ENCODE measurements at regions not wholly inside any gene's neighbourhood (a gene's known extent, or its start where the extent isn't known, plus 50 kb on each side); places are given as distances from the start of the nearest gene placed in this dataset.
"Not testable (repeated sequence)": the region's sequence is repeated elsewhere in the genome, so short reads cannot be mapped to it uniquely, and the experiment has no call there.

DNA sequence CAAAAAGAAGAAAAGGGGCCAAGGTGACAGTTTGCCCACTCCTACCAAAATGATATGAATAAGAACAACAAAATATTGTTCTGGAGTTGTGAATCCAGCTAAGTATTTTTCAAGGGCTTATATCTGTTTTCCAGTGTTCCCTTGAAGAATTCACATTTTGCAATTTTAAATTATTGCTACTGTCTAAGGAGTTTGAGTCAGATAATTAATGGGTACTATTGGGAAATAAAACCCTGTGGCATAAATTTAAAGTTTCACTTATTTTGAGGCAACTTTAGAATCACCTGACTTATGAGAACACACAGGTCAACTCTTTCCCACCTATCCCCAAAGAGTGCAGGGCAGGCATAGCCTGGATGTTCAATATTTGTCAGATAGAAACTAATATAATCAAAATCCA lies 188.0 kb upstream of the GHR start:
- in situ Hi-C loops (cut with HindIII; ENCODE audit: low sequenced_read_pairs): no loop called here

DNA sequence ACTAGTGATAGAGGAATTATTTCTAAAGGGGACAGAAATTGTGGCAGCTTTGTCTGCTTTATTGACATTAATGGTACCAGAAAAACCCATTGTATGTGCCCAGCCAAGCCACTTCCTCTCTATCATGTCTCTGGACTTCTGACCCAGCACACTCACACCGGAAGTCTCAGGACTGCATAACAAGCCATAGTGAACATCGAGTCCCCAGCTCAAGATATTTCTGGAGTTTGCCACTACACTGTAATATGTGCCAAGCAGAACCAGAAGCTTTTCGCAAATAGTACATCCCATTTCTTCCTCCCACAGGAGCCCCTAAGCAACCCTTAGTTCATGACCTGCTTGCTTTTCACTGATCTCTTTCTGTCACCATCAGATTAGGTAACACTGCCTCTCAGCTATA lies 187.4 kb upstream of the GHR start:
- in situ Hi-C loops (cut with HindIII; ENCODE audit: low sequenced_read_pairs): no loop called here

DNA sequence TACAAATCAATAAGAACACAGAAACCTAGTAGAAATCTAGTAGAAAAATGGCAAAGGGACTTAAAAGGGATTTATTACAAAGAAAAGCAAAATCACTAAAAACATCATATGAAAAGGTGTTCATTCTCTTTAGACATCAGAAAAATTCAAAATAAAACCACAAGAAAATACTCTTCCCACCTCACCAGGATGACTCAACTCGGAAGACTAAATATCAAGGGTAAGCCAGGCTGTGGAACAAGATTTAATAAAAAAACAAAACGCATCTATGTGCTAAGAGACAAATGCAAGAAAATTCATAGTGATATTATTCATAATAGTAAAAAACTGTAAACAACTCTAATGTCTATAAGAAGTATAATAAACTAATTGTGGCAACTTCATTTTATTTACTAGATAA lies 181.6 kb upstream of the GHR start:
- in situ Hi-C loops (cut with HindIII; ENCODE audit: low sequenced_read_pairs): no loop called here

DNA sequence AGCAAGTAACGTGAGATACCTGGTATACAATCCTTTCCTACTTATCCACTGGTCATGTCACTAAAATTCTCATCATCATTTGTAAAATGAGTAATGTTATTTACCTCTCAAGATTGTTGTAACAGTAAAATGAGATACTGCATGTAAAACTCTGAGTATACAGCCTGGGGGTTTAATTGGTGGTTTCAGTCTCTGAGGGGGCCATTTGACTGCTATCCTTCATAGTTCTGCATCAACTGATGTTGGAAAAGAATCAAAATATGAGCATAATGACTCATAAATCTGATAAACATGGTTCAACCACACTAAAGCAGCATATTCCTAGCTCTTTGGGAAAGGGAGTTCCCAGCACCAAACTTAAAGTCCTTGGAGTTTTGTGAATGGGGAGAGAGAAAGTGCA lies 181.0 kb upstream of the GHR start:
- in situ Hi-C loops (cut with HindIII; ENCODE audit: low sequenced_read_pairs): no loop called here

DNA sequence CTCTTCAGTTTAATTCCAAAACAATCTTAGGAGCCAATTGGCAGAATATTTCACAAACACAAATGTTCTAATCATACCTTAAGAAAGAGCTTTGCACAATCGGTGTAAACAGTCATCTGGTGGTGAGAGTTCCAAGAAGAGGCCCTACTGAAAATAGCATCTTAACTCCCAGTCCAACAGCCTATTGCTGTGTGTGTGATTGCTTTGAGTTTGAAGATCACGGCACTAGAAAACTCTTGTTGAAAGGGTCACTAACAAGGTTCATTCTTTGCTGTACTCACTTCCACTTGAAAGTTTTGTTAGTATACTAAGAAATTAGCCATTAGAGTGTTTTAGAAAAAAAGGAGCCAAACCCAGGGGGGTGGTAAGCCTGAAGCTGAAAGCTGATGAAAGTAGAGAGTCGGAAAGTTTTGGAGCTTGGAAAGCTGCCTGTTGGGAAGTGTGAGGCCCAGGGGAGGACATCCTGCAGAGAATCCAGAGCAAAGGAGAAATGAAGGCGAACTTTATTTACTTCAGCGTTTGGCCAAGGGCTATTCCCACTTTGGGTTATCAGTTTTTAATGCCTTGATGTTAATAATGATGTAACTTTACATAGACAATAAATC lies 180.3 kb upstream of the GHR start:
- in situ Hi-C loops (cut with HindIII; ENCODE audit: low sequenced_read_pairs): no loop called here

DNA sequence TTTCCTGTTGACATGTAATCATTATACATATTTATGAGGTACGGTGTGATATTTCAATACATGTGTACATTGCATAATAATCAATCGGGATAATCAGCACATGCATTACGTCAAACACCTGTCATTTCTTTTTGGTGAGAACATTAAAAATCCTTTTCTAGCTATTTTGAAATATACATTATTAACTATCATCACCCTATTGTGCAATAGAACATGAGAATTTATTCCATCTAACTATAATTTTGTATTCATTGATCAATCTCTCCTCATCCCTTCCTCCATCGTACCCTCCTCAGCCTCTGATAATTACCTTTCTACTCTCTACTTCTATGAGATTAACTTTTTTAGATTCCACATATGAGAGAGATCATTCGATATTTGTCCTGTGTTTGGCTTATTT lies 170.9 kb upstream of the GHR start:
- in situ Hi-C loops (cut with HindIII; ENCODE audit: low sequenced_read_pairs): no loop called here

DNA sequence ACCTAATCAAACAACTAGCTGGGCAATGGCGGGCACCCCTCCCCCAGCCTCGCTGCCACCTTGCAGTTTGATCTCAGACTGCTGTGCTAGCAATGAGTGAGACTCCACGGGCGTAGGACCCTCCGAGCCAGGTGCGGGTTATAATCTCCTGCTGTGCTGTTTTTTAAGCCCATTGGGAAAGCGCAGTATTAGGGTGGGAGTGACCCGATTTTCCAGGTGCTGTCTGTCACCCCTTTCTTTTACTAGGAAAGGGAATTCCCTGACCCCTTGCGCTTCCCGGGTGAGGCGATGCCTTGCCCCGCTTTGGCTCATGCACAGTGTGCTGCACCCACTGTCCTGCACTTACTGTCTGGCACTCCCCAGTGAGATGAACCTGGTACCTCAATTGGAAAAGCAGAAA lies 163.3 kb upstream of the GHR start:
- in situ Hi-C loops (cut with HindIII; ENCODE audit: low sequenced_read_pairs): not testable (repeated sequence)

DNA sequence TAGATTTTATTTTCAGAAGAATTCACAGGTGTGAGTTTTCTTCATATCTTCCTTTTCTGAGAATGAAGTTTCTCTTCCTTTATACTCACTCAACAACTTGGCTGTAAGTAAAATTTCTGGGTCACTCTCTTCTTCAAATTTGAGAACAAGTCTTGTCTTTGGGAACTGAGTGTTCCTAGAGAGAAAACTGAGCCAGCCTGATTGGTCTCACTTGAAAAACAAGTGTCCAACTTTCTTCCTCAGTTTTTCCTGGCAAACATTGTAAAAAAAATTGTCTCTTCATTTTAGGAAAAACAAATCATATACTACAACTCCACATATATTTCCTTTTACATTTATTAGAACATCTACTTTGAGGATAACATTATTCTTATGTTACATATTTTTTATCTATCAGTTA lies 156.1 kb upstream of the GHR start:
- in situ Hi-C loops (cut with HindIII; ENCODE audit: low sequenced_read_pairs): no loop called here

DNA sequence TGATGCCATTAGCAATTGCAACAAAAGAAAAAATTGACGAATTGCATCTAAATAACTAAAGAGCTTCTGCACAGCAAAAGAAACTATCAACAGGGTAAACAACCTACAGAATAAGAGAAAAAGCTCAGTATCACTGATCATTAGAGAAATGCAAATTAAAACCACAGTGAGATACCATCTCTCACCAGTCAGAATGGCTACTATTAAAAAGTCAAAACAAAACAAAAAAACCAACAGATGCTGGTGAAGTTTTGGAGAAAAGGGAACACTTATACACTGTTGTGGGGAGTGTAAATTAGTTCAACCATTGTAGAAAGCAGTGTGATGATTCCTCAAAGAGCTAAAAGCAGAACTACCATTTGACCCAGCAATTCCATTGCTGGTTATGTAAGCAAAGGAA lies 155.1 kb upstream of the GHR start:
- in situ Hi-C loops (cut with HindIII; ENCODE audit: low sequenced_read_pairs): not testable (repeated sequence)

DNA sequence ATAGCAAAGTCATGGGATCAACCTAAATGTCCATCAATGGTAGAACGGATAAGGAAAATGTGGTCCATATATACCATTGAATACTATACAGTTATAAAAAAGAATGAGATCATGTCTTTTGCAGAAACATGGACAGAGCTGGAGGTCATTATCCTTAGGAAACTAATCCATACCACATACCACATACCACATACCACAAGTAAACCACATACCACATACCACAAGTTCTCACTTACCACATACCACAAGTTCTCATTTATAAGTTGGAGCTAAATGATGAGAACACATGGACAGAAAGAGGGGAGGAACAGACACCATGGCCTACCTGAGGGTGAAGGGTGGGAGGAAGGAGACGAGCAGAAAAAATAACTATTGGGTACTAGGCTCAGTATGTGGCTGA lies 154.6 kb upstream of the GHR start:
- in situ Hi-C loops (cut with HindIII; ENCODE audit: low sequenced_read_pairs): no loop called here

DNA sequence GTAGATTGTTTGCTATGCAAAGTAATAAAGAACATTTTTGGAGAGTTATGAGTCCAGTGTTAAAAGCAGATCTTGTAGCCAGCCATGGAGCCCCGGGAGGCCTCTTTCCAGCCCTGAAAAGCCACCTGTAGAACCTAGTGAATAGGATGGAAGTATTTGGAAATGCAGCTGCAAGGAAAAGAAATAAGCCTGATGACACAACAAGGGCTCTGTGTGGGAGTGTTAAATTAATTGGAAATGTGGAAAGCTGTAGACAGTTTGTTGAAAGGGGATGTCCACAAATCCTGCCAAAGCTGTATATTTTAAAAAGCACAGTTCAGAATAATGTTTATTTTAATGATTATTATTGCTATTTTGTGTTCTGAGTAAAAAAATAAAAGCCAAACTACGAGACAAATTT lies 152.5 kb upstream of the GHR start:
- in situ Hi-C loops (cut with HindIII; ENCODE audit: low sequenced_read_pairs): no loop called here

DNA sequence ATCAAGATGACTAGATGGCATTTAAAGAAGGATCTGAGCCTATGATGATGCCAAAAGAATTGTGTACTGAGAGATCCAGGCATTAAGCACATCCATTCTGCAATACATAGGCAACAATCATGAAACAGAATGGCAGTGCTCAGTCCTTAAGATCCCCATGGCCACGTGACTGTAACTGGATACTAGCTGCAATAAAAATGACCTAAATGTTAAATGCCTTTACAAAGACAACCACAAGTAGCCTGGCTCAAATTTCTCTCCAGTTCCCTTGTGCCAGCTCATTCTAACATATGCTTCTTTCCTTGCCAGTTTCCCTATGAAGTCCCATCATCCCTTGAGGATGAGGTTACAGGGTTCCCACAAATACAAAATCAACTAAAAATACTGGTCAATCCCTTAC lies 148.3 kb upstream of the GHR start:
- in situ Hi-C loops (cut with HindIII; ENCODE audit: low sequenced_read_pairs): no loop called here

DNA sequence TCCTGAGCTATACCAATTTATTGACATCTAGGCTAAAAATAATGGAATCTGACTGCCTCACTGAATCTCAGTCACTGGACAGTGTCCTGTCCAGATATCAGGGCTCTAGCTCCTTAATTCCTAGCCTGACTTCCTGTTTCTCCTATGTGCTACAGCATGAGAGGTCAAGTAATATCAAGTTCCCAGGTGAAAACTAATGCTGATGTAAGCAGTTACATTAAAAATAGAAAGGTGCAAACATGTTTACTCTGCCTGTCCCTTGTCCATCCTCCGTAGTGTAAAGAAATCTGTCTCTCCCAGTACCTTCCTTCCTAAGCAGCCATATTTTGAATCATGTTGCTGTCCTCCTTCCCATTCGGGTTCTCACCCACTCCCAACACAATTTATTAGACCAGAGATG lies 145.9 kb upstream of the GHR start:
- in situ Hi-C loops (cut with HindIII; ENCODE audit: low sequenced_read_pairs): no loop called here

DNA sequence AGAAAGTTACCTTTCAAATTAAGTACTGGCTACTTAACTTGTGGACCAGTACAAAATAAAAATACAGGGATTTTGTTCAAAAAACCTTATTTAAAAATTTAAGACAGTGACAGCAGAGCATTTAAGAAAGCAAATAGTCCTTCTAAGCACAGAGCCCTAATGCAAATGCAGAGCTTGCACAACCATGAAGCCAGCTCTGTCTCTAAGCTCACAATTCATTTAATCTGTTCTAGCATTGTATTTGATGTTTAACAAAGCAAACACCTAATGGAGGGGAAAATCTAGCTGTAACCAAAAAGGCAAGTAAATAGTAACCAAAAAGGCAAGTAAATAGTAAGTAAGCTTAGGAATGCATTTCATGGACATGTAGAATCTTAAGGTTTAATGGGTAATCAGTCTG lies 138.7 kb upstream of the GHR start:
- in situ Hi-C loops (cut with HindIII; ENCODE audit: low sequenced_read_pairs): no loop called here

DNA sequence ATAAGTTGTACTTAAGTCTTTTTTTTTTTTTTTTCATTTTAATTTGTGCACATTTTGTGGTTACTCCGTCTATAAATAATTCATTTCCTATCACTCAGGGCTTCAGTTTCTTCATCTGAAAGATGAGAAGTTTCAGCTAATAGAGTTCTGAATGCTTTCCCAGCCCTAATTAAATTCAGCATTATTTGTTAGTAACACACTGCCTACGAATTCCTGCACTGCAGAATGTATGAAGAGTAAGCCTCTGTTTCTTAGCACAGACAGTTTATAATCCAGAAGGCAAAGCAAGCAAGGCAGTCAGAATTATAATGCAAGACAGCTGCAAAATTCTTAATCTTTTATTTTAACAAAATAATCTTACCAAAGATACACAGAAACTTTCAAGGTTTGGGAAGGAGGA lies 138.0 kb upstream of the GHR start:
- in situ Hi-C loops (cut with HindIII; ENCODE audit: low sequenced_read_pairs): no loop called here

DNA sequence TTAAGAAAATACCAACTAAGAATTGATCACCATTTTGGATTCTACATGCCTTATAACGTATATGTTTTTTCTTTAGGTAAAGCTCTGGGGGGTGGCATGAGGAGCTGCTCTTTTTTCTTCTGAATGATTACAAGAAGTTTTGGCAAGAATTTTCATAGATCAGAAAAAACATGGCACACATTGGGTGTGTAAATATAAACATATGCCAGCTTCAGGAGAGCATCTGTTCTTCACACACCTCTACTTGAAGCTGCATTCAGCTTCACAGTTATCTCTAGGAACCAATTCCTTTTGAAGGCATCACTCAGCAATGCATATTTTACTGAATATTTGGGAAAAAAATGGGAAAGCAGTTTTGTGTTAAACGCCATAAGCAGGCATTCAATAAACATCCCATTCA lies 122.7 kb upstream of the GHR start:
- in situ Hi-C loops (cut with HindIII; ENCODE audit: low sequenced_read_pairs): no loop called here

DNA sequence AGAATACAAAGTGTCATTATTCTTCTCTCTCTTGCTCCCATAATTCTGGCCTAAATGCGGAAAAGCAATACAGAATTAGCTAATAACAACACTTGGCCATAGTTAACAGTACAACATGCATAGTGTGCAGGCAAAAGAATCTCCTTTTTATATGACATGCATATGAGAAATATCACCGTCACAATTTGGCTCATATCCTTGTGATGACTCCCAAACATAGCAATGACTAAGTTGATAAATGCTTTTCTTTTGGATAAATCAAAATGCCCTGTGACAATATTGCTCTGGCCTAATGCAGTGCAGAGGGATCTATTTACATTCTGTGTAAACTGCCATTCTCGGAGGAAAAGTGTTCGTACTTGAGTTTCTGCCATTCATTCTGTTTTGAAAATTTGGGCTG lies 121.9 kb upstream of the GHR start:
- in situ Hi-C loops (cut with HindIII; ENCODE audit: low sequenced_read_pairs): no loop called here

DNA sequence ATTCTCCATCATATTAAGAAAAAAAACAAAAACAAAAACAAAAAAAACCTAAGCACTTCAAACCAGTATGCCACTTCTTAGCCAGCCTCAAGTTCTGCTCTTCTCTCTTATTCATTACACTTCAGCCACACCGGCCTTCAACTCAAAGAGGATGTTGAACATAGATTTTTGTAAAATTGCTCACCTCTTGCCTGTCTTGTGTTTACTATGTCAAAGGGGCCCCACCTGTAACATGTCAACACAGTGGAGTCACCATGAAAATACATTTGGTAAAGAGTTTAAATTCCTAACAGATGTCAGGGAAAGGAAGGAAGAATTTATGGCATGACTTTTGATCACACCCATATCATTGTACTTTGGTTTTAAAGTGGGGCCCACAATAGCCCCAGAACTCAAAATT lies 121.1 kb upstream of the GHR start:
- in situ Hi-C loops (cut with HindIII; ENCODE audit: low sequenced_read_pairs): no loop called here

DNA sequence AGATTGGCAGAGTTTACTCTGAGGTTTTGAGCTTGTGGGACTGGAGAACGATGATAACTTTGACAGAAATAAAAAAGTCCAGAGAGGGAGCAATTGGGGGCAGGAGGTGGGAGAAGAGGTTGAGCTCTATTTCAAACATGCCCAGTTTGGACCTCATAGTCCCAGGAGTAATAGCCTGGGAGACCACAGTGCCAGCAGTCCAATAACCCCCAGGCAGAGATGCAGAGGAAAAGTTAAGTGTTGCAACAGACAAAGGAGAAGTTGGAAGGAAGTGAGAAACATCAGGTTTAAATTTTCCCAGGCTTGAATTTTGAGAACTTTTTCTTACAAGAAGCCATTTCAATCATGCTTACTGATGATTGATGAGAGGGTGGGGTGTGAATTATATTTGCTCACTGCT lies 117.0 kb upstream of the GHR start:
- in situ Hi-C loops (cut with HindIII; ENCODE audit: low sequenced_read_pairs): no loop called here

DNA sequence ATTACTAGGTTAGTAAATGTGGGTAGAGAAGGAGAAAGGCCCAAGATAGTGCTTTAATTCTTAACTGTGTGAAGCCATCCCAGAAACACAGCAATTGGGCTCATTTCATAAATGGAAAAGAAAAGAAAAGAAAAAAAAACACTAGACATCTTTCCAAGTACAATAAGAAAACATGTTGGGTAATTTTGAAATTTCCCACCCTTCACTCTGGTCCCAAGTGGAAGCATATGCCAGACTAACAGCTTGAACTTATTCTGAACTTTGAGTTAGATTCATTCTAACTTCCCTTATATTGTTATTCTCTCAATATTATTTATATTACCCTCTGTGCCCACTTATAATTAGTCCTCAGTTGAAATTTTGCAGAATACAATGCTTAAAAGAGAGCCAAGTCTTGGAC lies 113.4 kb upstream of the GHR start:
- in situ Hi-C loops (cut with HindIII; ENCODE audit: low sequenced_read_pairs): no loop called here

DNA sequence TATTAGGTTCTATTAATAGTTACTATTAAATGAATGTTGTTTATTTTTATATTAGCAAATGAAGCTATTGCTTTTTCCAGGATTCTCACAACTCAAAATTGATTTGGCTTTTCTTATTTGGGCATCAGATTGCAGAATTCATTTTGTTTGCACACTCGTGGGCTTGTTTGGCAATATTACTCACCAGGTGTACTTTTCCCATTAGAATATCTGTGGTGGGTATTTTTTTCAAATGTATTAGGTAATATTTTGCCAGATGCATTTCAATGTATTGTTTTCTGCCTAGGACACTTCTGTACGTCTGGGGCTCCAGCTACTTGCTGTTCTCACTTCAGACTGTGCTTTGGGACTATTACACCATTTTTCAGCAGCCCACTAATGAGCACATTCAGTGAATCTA lies 108.0 kb upstream of the GHR start:
- in situ Hi-C loops (cut with HindIII; ENCODE audit: low sequenced_read_pairs): no loop called here

DNA sequence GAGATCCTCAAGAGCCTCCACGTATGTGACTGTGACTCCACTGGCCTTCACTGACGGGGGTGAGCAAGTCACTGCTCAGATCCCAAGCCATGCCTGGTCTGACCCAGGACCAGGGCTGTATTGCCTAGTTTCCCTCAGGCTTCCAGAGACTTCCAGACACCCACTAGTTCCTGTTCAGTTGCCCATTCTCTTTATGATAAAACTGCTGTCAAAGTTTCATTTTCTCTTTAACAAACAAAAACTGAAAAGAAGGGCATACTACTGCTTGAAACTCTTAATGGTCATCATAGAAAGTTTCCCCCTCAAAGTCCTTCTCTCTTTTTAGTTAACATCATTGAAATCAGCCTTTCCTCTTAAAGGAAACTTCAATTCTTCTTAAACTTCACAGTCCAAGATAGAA lies 105.7 kb upstream of the GHR start:
- in situ Hi-C loops (cut with HindIII; ENCODE audit: low sequenced_read_pairs): no loop called here

DNA sequence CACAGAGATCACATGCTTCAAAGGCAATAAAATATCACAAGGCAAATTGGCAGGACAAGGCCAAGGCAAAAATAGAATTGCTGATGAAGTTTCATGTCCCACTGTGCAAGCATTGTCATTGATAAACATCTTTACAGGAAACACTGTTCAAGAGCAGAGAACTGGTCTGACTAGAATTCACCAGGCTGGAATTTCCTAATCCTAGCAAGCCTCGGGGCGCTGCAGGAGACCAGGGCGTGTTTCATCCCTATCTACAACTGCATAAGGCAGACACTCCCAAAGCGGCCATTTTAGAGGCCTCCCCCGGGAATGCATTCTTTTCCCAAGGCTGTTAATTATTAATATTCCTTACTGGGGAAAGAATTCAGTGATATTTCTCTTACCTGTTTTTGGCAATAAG lies 103.7 kb upstream of the GHR start:
- in situ Hi-C loops (cut with HindIII; ENCODE audit: low sequenced_read_pairs): not testable (repeated sequence)

DNA sequence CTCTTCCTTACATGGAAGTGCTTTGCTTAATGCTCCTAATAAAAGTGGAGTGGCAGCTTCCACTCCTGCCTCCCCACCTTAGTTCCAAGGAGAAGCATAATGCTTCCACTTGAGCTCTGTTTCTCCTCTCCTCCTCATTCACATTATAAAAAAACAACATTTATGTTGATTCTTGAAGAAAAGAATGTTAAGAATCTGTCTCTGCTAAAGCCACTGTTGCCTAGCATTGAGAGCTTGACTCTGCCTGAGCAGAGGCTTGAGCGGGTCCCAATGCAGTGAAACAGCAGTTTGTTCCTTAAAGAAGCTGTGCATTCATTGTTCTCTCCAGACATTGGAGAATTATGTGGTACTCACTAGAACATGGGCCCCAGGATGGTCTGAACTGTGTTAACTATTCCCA lies 101.5 kb upstream of the GHR start:
- in situ Hi-C loops (cut with HindIII; ENCODE audit: low sequenced_read_pairs): no loop called here
